OCI-LY1 (cell line): ENCODE measurements at regions not wholly inside any gene's neighbourhood (a gene's known extent, or its start where the extent isn't known, plus 50 kb on each side); places are given as distances from the start of the nearest gene placed in this dataset.

Source experiments
- EZH2 ChIP-seq: fragments of 200-600 bp; sonication (generic), shearing (Covaris generic); IDR thresholded peaks from 2 replicates; pipeline ENCODE4 v1.8.0; 2017; ENCODE audit warnings: borderline replicate concordance, mixed run types, mild to moderate bottlenecking, antibody characterized with exemption, low read length, moderate library complexity, mixed read lengths
- TF ChIP-seq, protein P1 (sequence below): fragments of 200-600 bp; sonication (generic), shearing (Covaris generic); IDR thresholded peaks from 2 replicates; pipeline ENCODE4 v1.5.1; 2017; ENCODE audit warnings: mild to moderate bottlenecking, antibody characterized with exemption, low read length, moderate library complexity, mixed read lengths

DNA sequence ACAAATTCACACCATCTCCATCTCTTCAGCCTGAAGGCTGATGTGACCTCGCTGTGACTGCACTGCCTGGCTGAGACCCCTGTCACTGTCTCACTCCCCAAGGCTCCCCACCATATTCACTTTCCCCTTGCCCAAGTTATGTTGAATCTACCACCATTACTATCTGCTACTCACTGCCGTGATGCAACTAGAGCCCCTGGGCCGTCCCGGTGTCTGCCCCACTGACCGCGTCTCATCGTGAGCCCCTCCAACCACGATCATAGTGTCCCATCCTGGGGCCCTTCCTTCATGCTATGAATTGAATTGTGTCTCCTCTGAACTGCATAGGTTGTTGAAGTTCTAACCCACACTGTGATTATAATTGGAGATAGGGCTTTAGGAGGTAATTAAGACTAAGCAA, 71.9 kb upstream of the CHST15 start:
- TF ChIP-seq, protein P1, sequence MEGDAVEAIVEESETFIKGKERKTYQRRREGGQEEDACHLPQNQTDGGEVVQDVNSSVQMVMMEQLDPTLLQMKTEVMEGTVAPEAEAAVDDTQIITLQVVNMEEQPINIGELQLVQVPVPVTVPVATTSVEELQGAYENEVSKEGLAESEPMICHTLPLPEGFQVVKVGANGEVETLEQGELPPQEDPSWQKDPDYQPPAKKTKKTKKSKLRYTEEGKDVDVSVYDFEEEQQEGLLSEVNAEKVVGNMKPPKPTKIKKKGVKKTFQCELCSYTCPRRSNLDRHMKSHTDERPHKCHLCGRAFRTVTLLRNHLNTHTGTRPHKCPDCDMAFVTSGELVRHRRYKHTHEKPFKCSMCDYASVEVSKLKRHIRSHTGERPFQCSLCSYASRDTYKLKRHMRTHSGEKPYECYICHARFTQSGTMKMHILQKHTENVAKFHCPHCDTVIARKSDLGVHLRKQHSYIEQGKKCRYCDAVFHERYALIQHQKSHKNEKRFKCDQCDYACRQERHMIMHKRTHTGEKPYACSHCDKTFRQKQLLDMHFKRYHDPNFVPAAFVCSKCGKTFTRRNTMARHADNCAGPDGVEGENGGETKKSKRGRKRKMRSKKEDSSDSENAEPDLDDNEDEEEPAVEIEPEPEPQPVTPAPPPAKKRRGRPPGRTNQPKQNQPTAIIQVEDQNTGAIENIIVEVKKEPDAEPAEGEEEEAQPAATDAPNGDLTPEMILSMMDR = no peak
- TF ChIP-seq EZH2 = no peak
